ENCODE measurements at regions not wholly inside any gene's neighbourhood (a gene's known extent, or its start where the extent isn't known, plus 50 kb on each side); places are given as distances from the start of the nearest gene placed in this dataset.

DNA sequence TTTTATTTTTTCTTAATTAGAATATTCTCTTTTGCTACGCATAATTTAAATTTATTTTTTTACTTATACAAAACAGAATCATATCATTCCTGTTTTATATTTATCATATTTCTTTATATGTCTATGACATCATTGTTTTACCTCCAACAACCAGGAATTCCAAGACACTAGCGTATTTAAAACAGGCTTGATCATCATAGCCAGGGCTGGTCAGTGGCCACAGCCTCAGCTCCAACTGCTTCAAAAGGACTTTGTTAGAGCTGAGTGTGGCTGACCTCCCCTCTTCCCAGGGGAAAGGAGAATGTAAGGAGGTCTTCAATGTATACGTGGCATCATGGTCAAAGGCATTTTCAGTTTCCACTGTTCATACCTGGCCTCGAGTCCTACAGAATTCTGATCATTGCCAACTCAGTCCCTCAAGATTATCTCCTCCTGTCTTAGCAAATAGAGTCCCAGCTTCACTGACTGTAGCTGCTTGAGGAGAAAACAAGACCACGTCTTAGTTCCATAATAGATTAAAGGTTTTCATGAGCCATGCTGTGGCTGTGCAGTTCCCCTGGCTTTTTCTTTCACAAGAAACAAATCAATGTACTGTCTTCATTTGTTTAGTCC is 444.0 kb downstream of the PTPRC start:
- 84 to 91% methylated on average over 4 of the region's 5 CpGs for WGBS, 2 experiments (ENCODE audit: insufficient coverage in 1 of 2, insufficient read length in 1 of 2)
- H3K27ac ChIP-seq (ENCODE audit: low read depth, low read length): no peak overlapping the region

DNA sequence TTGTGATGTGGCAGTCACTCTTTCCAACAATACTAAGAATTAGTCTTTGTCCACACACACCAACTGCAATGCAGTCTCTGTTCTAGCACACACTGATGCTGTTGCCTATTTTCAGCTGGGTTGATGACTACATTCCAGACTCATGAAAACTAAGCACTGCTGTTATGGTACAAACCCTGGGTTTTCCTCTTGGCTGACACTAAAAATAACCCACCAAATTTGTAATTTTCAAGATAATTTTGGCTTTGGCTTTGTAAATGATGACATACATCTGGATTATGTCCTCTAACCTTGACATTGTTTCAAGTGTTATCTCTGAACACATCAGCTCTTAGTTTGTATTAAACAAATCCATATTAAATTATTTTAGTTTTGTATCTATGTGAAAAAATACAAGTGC is 444.8 kb downstream of the PTPRC start:
- Histone ChIP-seq H3K9ac (ENCODE audit: extremely low read depth, low read length, poor library complexity, severe bottlenecking) (no peak overlapping the region), H3K27ac (ENCODE audit: low read depth, low read length) (no peak overlapping the region), H3K4me3 (ENCODE audit: low read length) (no peak overlapping the region), H3K4me1 (ENCODE audit: control insufficient read depth, insufficient read depth, low read length) (no peaks in the 10 kb centered on the region), H3K9me3 (ENCODE audit: control insufficient read depth, low read length) (no peaks in the 10 kb centered on the region), H3K36me3 (ENCODE audit: control insufficient read depth, insufficient read depth, low read length) (no peaks in the 10 kb centered on the region), H3K27me3 (ENCODE audit: control insufficient read depth, insufficient read depth, low read length, poor library complexity, severe bottlenecking) (no peaks in the 10 kb centered on the region)
- Mint-ChIP-seq H3K36me3 (ENCODE audit: low read depth) (no peaks in the 10 kb centered on the region), H3K4me1 (no peaks in the 10 kb centered on the region), H3K27ac (no peak overlapping the region), H3K9me3 (no peaks in the 10 kb centered on the region), H3K4me3 (no peak overlapping the region), H3K27me3 (ENCODE audit: insufficient read depth) (no peaks in the 10 kb centered on the region)
- TF ChIP-seq, protein P1, sequence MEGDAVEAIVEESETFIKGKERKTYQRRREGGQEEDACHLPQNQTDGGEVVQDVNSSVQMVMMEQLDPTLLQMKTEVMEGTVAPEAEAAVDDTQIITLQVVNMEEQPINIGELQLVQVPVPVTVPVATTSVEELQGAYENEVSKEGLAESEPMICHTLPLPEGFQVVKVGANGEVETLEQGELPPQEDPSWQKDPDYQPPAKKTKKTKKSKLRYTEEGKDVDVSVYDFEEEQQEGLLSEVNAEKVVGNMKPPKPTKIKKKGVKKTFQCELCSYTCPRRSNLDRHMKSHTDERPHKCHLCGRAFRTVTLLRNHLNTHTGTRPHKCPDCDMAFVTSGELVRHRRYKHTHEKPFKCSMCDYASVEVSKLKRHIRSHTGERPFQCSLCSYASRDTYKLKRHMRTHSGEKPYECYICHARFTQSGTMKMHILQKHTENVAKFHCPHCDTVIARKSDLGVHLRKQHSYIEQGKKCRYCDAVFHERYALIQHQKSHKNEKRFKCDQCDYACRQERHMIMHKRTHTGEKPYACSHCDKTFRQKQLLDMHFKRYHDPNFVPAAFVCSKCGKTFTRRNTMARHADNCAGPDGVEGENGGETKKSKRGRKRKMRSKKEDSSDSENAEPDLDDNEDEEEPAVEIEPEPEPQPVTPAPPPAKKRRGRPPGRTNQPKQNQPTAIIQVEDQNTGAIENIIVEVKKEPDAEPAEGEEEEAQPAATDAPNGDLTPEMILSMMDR (conservative IDR thresholded peaks at IDR 0.05): no peak
- no peak for DNase-seq

More for the DNA sequence above, 444.0 kb downstream of the PTPRC start:
- Histone ChIP-seq H3K4me3 (ENCODE audit: low read length) (no peak overlapping the region), H3K36me3 (ENCODE audit: control insufficient read depth, insufficient read depth, low read length) (no peaks in the 10 kb centered on the region), H3K9ac (ENCODE audit: extremely low read depth, low read length, poor library complexity, severe bottlenecking) (no peak overlapping the region), H3K27me3 (ENCODE audit: control insufficient read depth, insufficient read depth, low read length, poor library complexity, severe bottlenecking) (no peaks in the 10 kb centered on the region), H3K4me1 (ENCODE audit: control insufficient read depth, insufficient read depth, low read length) (no peaks in the 10 kb centered on the region), H3K9me3 (ENCODE audit: control insufficient read depth, low read length) (no peaks in the 10 kb centered on the region)
- Mint-ChIP-seq H3K4me3 (no peak overlapping the region), H3K27me3 (ENCODE audit: insufficient read depth) (no peaks in the 10 kb centered on the region), H3K4me1 (no peaks in the 10 kb centered on the region), H3K9me3 (no peaks in the 10 kb centered on the region), H3K36me3 (ENCODE audit: low read depth) (no peaks in the 10 kb centered on the region), H3K27ac (no peak overlapping the region)
- TF ChIP-seq, protein P1 (conservative IDR thresholded peaks at IDR 0.05): no peak
- no peak for DNase-seq

DNA sequence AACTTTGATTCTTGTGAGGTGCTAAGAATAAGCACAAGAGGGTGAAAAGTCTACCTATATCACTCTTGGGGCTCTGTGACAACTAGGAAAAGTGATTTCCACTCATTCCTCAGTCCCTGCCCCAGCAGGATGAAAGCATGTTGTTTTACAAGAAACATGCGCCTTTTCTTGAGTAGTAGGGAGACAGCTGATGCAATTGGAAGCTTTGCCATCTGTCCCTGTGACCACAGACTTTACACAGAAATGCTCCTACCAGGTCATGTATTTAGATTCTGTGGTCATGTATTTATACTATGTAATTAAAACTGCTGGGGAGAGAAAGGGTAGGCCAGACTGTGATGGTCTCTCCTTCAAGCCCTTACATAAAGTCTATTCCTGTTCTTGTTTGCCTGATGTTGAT is 445.5 kb downstream of the PTPRC start:
- no peaks in the 10 kb centered on the region for H3K36me3 Mint-ChIP-seq (ENCODE audit: low read depth)
- no peaks in the 10 kb centered on the region for H3K36me3 ChIP-seq (ENCODE audit: control insufficient read depth, insufficient read depth, low read length)
- H3K4me3 ChIP-seq (ENCODE audit: low read length): no peak overlapping the region
- no peak overlapping the region for H3K27ac ChIP-seq (ENCODE audit: low read depth, low read length)
- no peak overlapping the region for H3K9ac ChIP-seq (ENCODE audit: extremely low read depth, low read length, poor library complexity, severe bottlenecking)
- TF ChIP-seq, protein P1 (conservative IDR thresholded peaks at IDR 0.05): no peak
- H3K9me3 Mint-ChIP-seq: no peaks in the 10 kb centered on the region
- DNase-seq: no peak
- no peak overlapping the region for H3K4me3 Mint-ChIP-seq
- H3K27me3 ChIP-seq (ENCODE audit: control insufficient read depth, insufficient read depth, low read length, poor library complexity, severe bottlenecking): no peaks in the 10 kb centered on the region
- H3K4me1 ChIP-seq (ENCODE audit: control insufficient read depth, insufficient read depth, low read length): no peaks in the 10 kb centered on the region
- H3K27me3 Mint-ChIP-seq (ENCODE audit: insufficient read depth): no peaks in the 10 kb centered on the region
- 96% methylated on average over 1 of the region's 1 CpG; no CpG with 5 or more reads in 1 of the 2 experiments for WGBS, 2 experiments (ENCODE audit: insufficient coverage in 1 of 2, insufficient read length in 1 of 2)
- no peaks in the 10 kb centered on the region for H3K9me3 ChIP-seq (ENCODE audit: control insufficient read depth, low read length)
- no peak overlapping the region for H3K27ac Mint-ChIP-seq
- H3K4me1 Mint-ChIP-seq: no peaks in the 10 kb centered on the region

Data from endodermal cell (in vitro differentiated cells).